Stimulated activated CD4-positive, alpha-beta T cell treated with anti-CD3 and anti-CD28 coated beads, Interleukin-1b, Interleukin-23, amount 100 ng/mL, for 1 hour (primary cell): ENCODE measurements at regions not wholly inside any gene's neighbourhood (a gene's known extent, or its start where the extent isn't known, plus 50 kb on each side); places are given as distances from the start of the nearest gene placed in this dataset.

ENCODE experiments used
- DNase-seq, 2 donors: peaks; one replicate each; pipeline ENCODE4 v3.0.0-alpha.2; 2020; ENCODE audit warnings: low read depth in 2 of 2

GRCh38 chr7:25885057-25885576 is 266.9 kb upstream of the NFE2L3 start:
- DNase-seq: no peak

- no peak for DNase-seq
Observed at GRCh38 chr7:25886387-25887240, 265.4 kb upstream of the NFE2L3 start.

DNA sequence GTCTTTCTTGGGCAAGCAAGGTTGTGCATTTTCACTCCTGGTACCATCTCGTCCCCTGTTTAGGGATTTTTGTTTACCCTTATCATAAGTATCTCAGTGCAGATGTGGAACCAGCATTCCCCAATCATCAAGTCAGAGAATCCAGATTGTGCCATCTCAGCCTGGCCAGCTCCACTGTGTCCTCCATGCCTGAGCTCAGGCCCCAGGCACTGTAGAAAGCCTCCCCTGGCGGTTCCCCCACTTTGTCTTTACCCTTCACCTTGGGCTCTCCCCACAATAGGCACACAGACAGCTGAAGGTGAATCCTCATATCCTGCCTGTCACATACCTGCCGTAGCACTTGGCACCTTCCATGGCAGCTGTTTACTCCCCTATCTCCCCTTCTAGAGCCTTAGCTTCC is 264.7 kb upstream of the NFE2L3 start:
- no peak for DNase-seq

GRCh38 chr7:25887795-25888559 is 264.0 kb upstream of the NFE2L3 start:
- DNase-seq: no peak

DNA sequence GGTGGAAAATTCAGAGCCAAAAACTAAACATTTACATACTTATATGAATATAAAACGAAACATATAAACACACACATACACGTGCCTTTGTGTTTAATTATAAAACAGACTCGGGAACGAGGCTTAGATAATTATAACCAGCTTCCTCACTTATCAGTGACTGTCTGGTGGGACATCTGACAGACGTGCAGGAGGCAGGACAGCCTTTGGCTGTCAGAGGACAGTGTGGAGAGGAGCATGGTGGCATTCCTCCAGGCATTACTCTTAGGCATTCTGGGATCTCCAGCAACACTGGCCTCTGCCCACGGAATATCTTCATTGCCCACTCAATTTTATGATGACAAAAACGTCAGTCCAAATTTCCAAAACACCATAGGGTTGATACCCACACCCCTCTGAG is 262.2 kb upstream of the NFE2L3 start:
- no peak for DNase-seq

GRCh38 chr7:25891591-25891990 is 260.4 kb upstream of the NFE2L3 start:
- no peak for DNase-seq

GRCh38 chr7:25893436-25893835 is 258.6 kb upstream of the NFE2L3 start:
- DNase-seq: no peak

- DNase-seq: no peak
Observed at GRCh38 chr7:25894002-25894901, 257.7 kb upstream of the NFE2L3 start.

GRCh38 chr7:25894902-25895791 is 256.9 kb upstream of the NFE2L3 start:
- peak in 1 of 2 donors; percentile 23 for DNase-seq

DNA sequence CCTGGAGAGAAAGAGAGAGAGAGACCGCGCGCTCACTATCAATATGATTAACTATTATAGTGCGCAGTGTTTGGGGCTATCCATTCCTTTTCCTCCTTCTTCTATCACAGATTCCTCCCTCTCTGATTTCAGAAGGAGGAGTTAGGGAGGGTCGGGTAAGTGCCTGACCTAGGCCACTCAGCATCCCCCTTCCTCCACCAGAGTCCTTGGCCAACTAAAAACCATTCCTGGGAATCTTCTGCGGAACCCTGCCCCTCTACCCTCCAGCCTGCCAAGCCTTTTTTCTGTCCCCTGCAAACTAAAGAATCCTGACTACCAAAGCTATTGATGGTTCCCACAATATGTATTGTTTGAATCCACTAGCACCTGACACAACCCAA is 256.2 kb upstream of the NFE2L3 start:
- DNase-seq: no peak

DNA sequence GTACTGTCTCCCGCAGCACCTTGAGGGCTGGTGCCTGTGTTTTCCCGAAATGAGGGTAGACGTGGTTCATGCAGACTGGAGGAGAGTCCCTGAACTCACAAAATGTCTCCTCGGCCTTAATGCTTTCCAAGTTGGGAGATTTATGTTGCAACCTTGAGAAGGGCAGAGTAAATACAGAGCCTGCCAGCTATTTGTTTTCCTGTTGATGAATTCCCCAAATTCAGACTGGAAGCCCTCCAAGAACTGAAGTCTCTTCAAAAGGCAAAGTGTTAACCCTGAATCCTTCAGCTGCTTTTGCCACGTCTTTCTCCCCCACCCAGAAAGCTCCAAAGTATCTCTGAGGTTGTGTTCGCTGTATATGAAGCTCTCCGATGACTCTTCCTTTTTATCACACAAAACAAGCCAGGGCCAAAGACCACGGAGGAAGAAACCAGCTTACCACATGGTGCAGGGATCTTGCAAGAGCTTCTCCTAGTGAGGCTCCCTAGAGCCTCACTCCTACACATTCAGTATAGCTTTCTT is 254.7 kb upstream of the NFE2L3 start:
- no peak for DNase-seq

DNA sequence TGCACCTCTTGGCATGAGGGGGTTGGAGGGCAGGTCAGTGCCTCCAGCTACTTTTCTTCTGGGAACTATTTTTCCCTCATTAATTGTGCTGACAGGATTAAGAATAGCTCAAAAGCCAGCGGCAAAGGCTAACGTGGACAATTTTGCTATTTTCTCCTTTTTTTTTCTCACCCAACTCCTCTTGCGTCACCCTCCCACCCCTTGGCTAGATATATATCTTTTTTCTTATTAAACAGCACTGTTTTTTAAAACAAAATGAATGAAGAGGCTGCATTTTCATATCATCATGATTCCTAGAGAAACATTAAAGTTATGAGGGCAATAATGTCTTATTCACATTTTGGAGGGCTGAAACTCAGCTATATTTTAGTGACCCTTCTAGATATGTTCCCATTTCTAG is 251.8 kb upstream of the NFE2L3 start:
- DNase-seq: no peak

- no peak for DNase-seq
Observed at GRCh38 chr7:25900877-25901276, 251.1 kb upstream of the NFE2L3 start.

DNA sequence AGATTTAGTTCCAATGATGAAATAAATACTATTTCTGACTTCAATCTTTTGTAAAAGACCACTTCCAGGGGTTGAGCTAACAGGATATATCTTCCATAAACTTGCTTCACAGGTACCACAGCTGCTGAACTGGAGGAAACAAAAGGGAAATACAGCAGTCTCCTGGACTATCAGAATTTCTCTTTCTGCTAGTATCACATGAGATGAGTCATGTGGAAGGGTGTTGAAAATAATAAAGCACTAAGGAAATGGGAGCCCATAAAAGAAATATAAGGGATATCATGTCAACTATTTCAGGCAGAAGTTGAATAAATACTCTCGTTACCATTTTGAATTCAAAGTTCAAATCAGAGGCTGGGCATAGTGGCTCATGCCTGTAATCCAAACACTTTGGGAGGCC is 250.3 kb upstream of the NFE2L3 start:
- DNase-seq: no peak

DNA sequence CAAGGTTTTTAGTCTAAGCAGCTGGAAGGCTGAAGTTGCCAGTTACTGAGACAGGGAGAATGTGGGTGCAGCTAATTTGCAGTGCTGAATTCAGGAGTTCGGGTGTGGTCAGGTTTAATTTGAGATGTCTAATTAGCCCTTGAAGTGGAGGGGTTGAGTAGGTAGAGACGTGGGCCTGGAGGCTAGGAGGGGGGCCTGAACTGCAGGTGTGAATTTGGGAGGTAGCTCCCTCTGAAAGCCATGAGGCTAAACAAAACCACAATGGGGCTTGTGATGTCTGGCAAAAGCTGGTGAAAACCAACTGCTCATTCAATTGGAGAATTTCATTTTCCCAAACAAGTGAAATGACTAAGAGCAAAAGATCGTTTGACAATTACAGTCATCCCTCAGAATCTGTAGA is 246.0 kb upstream of the NFE2L3 start:
- DNase-seq: no peak

DNA sequence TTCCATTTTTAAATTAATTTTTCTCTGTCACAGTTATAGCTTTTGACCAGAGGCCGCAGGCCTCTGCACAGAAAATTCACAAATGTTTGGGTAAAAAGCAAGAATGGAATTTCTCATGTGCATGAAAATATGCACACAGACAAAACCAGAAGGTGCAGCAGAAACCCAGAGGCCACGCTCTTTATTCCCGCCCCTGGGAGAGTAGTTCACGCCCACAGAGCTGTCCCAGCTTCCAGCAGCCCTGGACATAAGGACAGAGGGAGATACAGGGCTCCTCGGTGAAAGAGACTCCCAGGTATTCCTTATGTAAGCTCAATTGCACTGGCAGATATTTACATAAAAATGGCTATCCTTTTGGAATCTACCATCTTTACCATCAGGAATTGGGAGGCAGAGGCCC is 245.2 kb upstream of the NFE2L3 start:
- no peak for DNase-seq

GRCh38 chr7:25907214-25907613 is 244.8 kb upstream of the NFE2L3 start:
- no peak for DNase-seq

DNA sequence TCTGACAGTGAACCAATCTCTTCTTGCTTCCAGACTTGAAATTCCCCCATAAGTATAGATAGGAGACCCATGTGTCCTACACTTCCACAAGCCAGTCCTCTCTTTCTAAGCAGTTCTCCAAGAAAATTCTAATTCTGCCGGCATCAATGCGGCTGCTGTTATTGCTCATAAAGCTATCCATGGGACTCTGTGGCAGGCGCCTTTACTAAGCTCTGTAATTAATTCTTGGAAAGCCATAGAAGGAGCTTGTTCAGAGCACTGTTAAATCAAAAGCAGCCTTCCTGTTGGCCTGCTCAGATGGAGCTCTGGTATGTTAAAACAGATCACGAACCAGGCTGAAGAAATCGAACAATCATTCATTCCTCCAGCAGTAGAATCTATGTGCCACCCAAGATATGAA is 244.3 kb upstream of the NFE2L3 start:
- DNase-seq: no peak

GRCh38 chr7:25908154-25908949 is 243.6 kb upstream of the NFE2L3 start:
- DNase-seq: no peak
